Urothelium cell line (cell line): ENCODE measurements at regions not wholly inside any gene's neighbourhood (a gene's known extent, or its start where the extent isn't known, plus 50 kb on each side); places are given as distances from the start of the nearest gene placed in this dataset.
"Not testable (repeated sequence)": the region's sequence is repeated elsewhere in the genome, so short reads cannot be mapped to it uniquely, and the experiment has no call there.

ENCODE experiments used
- DNase-seq: peaks from one replicate; pipeline ENCODE4 v3.0.0; 2011; ENCODE audit warnings: low spot score, mixed read lengths
- FAIRE-seq: peaks from 2 replicates; lab custom pipeline; 2011; peaks lifted over from hg19 to GRCh38; lab: Jason Lieb, UNC

GRCh38 chrX:115400960-115401359 lies 111.4 kb downstream of the LUZP4 start:
- DNase-seq (no peak), FAIRE-seq (no peak)

- DNase-seq: no peak
These were observed 112.8 kb downstream of the LUZP4 start for GRCh38 chrX:115402299-115402698.

GRCh38 chrX:115408771-115409400 lies 119.4 kb downstream of the LUZP4 start:
- no peak for FAIRE-seq
- DNase-seq: no peak

More at GRCh38 chrX:115402299-115402698, 112.8 kb downstream of the LUZP4 start:
- no peak for FAIRE-seq

DNA sequence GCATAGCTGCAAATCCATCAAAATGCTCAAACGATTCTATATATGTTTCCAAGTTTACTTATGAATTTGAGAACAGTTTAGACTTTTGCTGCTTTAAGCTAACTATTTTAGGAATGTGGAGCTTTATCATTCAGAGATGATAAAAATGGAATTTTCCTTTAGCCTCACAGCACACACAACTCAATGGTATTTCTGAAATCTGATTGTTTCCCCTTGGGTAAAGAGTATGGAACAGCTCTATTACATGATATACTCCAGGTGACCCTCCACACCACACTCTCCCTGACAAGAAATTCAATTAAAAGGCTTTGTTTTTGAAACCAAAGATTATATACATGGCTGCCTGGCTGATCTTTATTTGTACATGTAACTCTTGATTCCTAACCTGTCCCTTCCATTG lies 120.0 kb downstream of the LUZP4 start:
- DNase-seq: no peak
- no peak for FAIRE-seq

DNA sequence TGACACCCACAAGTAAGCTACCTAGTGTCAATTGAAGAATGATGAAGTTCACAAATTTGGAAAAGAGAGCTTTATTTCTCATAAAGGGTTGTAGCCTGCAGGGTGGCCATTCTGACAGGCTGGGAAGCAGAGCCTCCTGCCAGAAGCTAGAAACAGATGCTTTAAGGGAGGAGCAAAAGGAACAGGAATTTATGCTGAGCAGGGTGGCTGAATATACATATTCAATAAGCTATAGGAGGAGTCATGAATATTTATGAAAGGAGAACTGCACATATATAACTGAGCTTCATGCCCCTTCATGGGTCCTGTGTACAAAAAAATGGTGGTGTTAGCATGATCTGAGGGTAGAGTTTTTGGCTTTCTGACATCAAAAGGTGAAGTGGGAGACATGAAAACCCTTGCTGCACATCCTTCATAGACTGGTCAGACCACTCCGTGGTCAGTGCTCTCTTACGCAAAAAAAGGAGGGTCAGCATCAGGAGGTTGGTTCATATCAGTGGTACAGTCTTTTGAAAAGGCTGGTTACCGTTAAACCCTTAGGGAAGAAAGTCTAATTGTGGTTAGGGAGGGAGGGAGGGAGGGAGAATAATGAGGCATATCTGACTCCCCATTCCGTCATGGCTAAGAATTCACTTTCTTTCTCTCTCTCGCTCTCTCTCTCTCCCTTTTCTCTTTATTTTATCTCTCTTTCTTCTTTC lies 121.4 kb downstream of the LUZP4 start:
- FAIRE-seq: no peak

GRCh38 chrX:115413246-115413878 lies 123.8 kb downstream of the LUZP4 start:
- no peak for FAIRE-seq
- DNase-seq: no peak

More for the DNA sequence above, 121.4 kb downstream of the LUZP4 start:
- no peak for DNase-seq

- no peak for FAIRE-seq
- no peak for DNase-seq
These were observed 129.6 kb downstream of the LUZP4 start for GRCh38 chrX:115419069-115419468.

DNA sequence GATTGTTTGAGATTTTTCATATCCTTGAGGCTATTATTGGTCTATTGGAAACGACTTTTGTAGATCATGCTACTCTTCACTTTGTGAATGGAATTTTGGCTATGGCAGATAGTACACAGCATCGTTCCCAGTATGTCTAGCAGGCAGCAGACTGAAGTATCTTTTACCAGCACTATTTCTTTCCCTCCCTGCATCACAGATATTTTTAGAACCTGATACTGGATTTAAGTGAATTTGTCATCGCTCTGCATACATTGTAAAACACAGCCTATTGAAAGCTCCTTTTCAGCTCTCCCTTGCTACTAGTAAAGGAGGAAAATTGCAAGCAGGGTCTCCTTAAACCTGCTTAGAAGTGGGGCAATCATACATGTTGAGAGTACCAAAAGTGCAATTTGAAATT lies 133.6 kb downstream of the LUZP4 start:
- DNase-seq: no peak
- no peak for FAIRE-seq

DNA sequence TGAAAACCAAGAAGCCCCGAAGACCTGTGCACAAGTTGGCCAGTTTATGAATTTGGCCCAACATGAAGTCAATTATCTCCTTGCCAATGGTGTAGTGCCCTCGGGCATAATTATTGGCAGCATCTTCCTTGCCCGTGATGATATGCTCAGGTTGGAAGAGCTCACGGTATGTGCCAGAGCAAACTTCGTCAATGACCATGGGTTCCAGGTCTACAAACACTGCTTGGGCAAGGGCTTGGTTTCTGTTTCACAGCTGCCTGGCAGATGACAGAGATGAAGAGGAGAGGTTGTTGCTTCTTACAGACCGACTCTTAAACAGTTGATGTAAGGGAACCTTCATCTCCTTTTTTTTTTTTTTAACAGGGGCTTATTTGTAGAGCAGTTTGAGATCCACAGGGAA lies 135.6 kb upstream of the PLS3 start:
- FAIRE-seq: no peak
- no peak for DNase-seq

GRCh38 chrX:115427861-115428410 lies 133.0 kb upstream of the PLS3 start:
- FAIRE-seq (no peak), DNase-seq (no peak)

DNA sequence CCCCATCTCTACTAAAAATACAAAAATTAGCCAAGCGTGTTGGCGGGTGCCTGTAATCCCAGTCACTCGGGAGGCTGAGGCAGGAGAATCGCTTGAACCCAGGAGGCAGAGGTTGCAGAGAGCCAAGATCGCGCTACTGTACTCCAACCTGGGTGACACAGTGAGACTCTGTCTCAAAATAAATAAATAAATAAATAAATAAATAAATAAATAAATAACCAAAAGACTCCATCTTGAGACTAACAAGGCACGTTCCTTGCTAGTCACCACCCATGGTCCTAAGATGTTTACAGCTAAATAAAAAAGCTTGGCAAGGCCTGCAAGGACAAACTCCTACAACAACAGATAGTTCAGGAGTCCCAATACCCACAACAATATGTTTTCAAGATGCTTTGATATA lies 126.1 kb upstream of the PLS3 start:
- not testable (repeated sequence) for FAIRE-seq, DNase-seq

DNA sequence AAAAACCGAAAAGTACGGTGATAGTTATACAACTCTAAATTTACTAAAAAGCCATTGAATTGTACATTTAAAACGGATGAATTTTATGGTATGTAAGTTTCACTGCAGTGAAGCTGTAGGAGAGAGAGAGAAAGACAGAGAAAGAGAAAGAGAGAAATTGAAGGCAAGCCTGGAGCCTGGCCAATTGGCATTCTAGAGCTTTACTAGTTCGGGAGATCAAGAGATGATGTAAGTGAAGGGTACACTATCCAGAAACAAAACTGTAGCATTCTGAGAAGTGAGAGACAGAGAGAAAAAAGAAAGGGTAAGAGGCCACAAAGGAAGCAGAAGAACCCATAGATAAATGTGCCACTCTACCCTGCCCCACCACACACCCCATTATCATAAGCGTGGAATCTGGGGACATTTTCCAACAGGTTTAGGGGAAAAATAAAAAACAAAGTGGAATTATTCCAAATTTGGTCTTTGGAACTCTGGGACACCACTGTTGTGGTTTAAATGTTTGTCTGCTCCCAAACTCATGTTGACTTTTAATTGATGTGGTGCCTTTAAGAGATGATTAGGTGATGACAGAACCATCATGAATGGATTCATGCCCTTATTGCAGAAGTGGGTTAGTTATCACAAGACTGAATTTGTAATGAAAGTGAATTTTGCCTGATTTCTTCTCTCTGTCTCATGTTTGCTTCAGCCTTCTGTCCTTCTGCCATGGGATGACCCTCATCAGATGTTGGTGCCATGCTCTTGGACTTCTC lies 123.0 kb upstream of the PLS3 start:
- no peak for FAIRE-seq
- DNase-seq: no peak

DNA sequence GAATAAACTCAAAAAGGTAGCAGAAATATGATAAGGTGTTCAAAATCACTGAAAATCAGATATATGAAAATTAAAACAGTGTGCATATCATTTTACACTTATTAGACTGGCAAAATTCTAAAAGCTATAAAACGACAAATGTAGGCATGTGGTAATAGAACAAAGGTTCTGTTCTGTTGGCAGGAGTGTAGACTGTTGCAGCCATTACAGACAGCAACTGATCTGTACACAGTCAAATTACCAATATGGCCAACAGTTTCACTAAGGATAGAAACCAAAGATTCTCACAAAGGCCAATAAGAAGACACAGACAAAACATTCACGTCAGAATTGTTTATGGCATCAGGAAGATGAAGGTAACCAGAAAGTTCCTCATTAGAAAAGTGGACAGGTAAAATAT lies 112.8 kb upstream of the PLS3 start:
- FAIRE-seq (no peak), DNase-seq (no peak)

GRCh38 chrX:115449742-115450141 lies 111.2 kb upstream of the PLS3 start:
- DNase-seq (no peak), FAIRE-seq (no peak)

GRCh38 chrX:115452251-115452650 lies 108.7 kb upstream of the PLS3 start:
- FAIRE-seq: no peak
- DNase-seq: no peak

- no peak for FAIRE-seq
- DNase-seq: no peak
These were observed 100.8 kb upstream of the PLS3 start for GRCh38 chrX:115459883-115460880.

DNA sequence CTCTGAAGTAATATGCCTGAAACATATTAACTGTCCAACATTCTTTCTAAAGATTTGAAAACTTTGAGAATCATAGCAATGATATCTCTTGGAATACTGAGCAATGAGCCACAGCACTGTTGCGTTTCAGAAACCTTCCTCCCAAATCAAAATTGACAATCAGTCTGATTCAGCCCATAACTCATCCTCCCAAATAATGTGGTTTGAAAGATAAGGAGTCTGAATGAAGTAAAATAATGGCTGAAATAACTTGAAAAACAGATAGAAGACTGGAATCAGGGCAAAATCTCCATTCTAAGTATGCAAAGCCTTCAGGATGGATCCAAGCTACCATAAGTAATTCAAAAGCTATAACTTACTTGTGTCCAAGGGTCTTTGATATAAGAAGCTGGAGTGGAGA lies 98.6 kb upstream of the PLS3 start:
- DNase-seq: no peak
- FAIRE-seq: no peak

DNA sequence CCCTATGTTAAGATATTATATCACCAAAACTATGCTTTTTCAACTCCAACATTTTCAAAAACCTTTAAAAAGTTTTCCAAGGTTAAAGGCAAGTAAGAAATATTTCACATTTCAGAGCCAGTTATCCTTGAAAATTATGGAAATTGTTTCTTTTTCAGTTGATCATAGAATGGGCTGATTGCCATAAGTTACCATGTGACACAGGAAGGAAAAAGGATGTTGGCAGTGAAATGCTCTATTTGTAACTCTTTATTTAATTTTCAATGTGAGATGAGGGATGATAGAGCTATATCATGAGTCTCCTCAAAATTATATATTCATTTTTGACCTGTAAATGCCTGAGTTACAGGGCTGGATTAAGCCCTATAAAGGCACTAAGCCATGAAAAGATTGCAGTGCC lies 93.0 kb upstream of the PLS3 start:
- no peak for FAIRE-seq
- no peak for DNase-seq

DNA sequence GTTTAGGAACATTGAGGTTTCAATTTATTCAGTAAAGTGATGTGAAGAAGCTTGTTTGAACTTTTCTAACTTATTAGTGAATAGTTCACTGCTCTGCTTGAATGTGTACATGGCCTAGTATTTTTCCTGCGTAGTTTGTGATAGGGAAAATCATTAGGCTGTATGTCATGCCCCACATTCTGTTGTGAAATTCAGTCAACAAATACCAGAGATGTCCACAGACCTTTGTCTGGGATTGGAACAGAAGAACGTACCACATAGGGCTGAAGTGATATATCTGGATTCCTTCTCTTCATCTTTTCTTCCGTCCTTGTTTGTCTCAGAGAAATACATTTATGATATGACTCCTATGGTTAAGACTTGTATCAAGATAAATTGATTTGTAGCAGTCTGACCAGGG lies 88.8 kb upstream of the PLS3 start:
- FAIRE-seq (no peak), DNase-seq (no peak)

DNA sequence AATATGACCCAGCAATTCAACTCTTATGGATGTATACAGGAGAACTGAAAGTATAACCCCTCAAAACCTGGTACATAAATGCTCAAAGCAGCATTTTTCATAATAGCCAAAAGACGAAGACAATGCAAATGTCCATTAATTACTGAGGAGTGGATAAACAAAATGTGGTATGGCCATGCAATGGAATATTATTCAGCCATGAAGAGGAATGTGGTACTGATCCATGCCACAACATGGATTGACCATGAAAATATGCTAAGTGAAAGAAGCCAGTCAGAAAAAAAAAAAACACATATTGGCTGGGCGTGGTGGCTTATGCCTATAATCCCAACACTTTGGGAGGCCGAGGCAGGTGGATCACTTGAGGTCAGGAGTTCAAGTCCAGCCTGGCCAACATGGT lies 74.5 kb upstream of the PLS3 start:
- DNase-seq: no peak
- FAIRE-seq: no peak
